ENCODE measurements at regions not wholly inside any gene's neighbourhood (a gene's known extent, or its start where the extent isn't known, plus 50 kb on each side); places are given as distances from the start of the nearest gene placed in this dataset.

DNA sequence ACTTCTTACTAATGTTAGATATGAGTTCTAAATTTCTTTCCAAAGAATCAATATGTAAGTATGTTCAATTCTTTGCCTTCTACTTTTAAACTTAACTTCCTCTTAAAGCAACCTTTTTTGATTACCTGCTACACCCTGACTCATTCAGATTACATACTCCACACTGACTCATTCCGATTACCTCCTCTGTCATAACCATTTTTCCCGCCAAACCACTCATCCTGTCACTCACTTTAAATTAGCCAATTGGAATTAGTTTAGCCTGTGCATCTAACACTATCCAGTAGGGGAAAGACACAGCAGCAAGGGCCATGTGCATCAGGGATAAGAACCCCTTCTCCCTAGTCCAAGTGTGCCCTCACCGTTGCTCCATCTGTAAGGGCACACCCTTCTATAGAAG, 815.5 kb downstream of the BRINP3 start:
- no peak for TF ChIP-seq POLR2AphosphoS5 (IDR thresholded peaks at IDR 0.05)
- TF ChIP-seq, protein P1, sequence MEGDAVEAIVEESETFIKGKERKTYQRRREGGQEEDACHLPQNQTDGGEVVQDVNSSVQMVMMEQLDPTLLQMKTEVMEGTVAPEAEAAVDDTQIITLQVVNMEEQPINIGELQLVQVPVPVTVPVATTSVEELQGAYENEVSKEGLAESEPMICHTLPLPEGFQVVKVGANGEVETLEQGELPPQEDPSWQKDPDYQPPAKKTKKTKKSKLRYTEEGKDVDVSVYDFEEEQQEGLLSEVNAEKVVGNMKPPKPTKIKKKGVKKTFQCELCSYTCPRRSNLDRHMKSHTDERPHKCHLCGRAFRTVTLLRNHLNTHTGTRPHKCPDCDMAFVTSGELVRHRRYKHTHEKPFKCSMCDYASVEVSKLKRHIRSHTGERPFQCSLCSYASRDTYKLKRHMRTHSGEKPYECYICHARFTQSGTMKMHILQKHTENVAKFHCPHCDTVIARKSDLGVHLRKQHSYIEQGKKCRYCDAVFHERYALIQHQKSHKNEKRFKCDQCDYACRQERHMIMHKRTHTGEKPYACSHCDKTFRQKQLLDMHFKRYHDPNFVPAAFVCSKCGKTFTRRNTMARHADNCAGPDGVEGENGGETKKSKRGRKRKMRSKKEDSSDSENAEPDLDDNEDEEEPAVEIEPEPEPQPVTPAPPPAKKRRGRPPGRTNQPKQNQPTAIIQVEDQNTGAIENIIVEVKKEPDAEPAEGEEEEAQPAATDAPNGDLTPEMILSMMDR (IDR thresholded peaks at IDR 0.05) = no peak

Data from sigmoid colon (tissue), 4 donors.